ENCODE measurements at regions not wholly inside any gene's neighbourhood (a gene's known extent, or its start where the extent isn't known, plus 50 kb on each side); places are given as distances from the start of the nearest gene placed in this dataset.

DNA sequence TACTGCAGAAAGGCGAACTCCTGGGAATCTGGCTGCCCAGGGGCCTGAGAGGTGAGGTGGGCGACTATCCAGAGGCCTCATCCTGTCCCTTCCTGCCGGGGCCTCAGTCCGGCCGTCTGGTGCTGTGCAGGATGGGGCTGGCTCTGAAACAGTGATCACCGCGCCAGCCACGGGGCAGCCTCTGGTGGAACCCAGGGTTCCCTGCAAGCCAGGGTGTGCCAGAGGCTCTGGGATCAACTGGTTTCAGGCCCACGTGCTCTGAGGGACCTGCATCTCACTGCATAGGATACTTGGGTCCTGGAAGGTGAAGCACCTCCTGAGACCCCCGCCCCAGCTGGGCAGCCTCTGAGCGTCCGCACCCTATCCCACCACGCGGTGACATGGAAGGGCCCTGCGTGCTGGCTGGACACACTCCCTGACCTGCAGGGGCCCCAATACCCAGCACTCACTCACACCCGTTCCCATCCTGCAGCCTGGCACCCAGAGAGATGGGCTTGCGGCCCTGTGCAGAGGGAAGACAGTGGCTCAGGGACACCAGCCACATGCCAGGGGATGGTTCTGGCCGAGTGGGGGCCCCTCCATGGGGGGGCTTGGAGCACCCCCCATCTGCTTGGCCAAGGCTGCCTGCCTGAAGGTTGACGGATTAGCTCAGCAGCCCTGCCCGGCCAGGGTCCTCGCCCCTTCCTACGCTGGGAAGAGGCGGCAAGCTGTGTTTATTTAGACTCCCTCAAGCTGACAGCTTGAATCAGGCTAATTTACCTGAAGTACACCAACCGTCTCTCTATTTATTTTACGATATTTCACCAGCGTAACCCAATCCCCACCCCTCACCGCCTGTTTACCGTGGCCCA lies 64.3 kb upstream of the TTC34 start:
- DNase-seq (ENCODE audit: low spot score) = no peak

DNA sequence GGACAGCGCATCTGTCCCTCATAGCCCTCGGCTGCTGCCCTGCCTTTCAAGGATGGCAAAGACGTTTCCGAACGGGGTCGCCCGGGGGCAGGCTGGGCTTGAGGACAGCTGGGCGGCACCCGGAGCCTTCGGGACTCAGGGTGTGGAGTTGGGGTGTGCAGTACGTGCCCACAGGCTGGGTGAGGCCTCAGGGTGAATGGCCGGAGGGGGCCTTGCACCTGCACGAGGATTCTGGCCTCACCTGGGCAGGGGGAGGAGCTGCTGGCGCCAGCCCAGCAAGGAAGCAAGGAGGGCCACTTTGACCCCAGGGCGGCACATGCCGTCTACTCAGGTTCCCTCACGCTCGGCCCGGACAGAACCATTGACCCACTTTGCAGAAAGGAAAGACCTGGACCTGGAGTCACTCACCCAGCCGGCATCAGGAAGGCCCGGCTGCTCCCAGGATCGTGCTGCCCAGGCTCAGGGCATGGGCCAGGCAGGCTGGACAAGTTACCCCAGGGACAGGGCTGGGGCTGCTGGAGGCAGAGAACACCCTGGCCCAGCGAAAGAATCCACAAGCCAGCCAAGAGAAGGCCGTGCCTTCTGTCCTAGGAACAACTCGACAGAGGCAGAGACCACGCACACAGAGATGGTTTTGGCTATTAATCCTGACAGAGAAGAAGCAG lies 65.1 kb upstream of the TTC34 start:
- no peak for DNase-seq (ENCODE audit: low spot score)

DNA sequence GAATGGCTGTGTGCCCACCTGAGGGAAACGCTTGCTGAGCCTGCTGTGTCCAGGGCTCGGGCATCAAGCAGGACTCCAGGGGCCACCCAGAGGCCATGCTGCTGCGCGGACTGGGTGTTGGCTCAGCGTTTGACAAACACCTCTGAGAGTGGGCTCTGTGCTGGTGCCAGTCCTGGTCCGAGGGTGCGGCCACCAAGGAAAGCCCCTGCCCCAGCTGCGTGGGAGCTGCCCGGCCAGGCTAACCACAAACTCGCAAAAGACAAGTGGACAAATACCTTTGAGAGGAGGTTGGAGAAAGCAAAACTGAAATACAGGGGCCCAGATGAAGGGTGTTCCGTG lies 65.6 kb upstream of the TTC34 start:
- no peak for DNase-seq (ENCODE audit: low spot score)

DNA sequence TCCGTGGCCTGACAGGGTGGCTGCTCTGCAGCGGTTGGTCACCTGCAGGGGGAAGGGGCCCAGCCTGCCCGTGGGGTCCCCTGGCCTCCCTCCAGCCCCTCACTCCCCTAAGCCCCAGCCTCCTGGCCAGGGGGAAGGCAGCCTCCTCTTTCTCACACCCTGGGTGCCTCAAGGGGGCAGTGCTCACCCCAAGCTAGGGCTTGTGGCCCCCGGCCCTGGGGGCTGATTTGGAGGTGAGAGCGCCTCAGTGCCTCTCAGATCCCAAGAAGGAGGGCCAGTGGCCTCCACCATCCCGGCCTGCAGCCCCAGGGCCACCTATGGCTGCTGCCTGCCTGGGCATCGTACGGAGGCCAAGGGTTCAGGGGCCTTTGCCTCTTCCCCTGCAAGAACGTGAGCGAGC lies 66.4 kb upstream of the TTC34 start:
- no peak for DNase-seq (ENCODE audit: low spot score)

DNA sequence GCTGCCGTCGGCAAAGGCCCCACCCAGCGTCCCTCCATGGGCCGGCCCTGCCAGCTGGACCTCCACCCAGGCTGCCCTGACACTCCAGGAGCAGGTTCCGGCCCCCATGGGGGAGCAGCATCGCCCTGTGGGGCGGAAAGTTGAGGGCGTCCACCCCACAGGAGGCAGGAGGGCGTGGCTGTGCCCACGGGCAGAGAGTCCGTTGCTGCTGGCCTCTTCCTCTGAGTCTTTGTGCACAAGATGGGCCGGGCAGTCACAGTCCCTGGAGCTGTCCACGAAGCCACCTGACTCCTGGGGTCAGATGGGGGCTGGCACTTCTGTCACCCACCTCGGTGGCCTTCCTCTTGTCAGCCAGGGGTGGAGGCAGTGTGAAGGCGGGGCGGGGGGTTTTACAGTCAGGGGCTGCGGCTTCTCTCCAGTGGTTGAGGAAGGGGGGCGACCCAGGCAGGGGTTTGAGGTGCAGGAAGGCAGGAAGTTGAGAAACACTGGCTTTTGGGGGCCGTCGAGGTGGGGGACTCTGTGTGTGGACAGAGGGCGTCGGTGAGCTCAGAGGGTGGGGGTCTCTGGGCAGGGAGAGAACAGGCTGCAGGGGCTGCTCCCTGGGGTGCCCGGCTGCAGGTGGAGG lies 67.2 kb upstream of the TTC34 start:
- no peak for DNase-seq (ENCODE audit: low spot score)

DNA sequence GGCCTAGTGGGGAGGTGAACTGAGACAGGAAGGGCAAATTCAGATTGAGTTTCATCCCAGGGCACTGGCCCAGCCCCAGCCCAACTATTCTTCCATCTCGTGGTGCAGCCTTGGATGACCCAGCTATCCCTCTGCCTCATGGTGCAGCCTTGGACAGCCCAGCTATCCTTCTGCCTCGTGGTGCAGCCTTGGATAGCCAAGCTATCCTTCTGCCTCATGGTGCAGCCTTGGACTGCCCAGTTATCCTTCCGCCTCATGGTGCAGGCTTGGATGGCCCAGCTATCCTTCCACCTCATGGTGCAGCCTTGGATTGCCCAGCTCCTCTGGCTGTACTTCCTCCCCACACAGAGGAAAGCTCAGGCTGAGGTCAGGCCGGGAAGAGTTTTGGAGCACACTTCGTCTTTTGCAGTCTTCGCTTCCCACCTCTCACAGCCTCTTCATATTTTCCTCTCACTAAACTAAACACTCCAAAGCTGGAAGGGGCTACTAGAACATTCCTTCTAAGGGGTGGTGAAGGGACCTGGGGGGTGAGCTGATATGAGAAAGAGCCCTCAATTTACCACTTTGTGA lies 69.8 kb upstream of the TTC34 start:
- no peak for DNase-seq (ENCODE audit: low spot score)

DNA sequence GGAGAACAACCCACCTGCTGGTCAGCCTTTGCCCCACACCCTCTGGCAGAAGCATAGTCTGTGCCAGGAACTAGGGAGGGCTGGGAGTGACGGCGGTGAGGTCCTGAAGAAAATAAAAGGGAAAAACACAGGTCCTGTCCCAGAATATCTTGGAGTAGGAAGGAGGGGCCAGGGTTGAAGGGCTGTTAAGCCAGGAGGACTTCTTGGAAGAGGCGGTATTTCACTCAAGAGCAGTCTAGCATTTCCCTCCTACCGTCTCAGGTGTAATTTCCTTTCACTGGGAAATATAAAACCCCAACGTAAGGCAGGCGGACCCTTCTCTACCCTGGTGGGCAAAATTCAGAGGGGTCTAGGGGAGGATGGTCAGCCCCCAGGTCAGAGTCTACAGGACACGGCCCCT lies 72.7 kb upstream of the TTC34 start:
- DNase-seq (ENCODE audit: low spot score) = no peak

DNA sequence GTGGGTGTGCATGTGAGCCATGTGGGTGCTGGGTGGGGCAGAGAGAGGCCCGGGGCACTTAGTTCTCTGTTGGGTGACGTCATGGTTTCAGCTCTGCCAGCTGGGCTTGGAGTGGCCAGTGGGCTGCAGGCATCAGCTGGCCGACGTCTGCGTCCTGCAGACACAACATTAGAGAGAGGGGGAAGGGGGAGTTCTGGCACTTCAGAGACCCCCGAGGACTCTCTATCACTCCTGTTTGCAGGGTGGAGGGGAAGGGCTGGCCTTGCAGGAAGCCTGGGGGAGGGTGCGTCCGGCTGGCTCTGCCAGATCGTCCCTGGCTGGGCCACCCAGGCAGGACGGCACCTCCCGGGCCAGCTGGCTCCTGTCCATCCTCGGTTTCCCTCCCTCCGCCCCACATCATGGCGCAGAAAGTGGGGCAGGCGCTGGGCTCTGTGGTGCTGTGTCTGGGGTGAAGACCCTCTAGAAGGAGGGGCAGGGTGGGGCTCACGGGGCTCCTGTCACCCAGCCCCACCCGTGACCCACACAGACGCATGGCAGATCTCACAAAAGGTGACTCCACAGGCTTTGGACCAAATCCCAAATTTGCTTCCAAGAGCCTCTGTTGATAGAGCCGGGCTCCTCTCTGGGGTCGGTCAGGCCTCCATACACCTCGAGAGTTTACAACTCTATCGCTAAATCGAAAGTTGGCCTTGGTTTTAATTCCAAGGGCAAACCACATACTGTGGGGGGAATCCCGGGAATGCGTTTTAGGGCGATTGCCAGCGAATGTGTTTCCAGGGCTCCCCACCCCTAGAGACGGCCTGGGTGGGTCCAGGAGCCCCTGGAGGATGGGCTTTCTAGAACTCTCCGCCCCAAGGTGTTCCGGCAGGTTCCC lies 73.4 kb upstream of the TTC34 start:
- DNase-seq (ENCODE audit: low spot score) = no peak

DNA sequence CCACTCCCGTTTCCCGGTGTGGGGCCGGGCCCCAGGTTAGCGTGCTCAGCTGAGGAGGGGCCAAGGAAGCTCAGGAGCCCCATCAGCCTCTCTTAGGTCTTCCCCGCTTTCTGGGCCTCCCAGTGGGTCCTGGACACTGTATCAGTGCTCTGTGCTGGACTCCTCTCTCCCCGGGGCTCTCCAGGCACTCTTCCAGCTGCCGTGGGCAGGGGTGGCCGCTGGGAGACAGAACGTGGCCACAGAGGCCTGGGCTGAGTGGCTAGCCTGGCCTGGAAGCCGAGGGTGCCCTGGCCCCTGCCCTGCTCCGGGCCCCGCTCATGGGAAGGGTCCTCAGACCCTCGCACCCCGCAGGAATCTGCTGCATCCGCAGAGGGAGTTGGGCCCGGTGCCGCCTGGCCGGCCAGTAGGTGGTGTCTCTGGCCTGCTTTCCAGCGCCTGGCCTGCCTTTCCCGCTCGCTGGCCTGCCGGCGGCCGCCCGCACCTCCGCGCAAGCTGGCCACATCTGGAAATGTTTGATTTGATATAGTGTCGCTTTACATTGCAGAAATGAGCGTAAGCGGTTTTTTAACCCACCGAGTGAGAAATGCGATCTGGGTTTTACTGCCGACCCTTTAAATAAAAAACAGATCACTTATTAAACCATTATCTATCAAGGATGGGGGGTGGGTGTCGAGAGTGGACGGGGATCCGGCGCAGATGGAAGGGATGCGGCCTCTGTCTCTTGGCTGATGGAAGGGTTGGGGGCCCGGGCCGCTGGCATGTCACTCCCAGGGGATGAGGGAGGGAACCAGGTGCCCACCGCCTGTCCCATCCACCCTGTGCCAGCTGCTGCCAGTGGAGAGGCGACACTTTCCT lies 74.4 kb upstream of the TTC34 start:
- DNase-seq (ENCODE audit: low spot score) = no peak

DNA sequence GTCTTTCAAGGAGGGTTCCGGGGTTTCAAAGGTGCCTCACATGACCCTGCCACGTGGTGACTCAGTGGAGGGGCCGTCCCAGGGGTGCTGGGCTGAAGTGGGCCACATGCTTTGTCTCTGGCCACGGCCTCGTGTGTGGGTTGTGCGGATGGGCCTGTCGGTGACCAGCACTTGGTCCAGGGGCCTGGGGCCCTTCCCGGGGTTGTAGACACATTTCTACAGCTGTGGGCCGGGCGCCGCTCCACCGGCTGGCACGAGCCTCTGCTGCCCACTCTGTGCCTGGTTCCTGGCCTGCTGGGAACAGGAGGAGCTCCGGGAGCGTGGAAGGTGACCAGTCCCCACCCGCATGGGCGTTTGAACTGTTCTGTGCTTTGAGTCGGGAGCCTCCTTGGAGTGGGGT lies 75.4 kb upstream of the TTC34 start:
- DNase-seq (ENCODE audit: low spot score) = no peak

DNA sequence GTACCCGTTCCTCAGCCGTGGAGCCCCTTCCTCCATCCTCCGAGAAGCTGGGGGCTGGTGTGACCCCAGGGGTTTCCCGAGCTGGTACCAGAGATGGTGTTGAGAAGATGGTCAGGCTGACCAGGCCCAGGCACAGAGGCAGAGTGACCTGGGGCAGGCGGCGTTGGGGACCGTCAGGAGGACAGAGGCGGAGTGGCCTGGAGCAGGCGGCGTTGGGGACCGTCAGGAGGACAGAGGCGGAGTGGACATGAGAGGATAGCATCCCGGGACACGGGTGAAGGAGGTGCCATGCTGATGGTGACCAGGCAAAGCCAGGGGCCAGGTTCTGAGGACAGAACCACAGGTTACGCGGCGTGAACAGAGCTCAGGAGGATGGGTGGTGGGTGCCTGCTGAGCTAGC lies 75.9 kb upstream of the TTC34 start:
- no peak for DNase-seq (ENCODE audit: low spot score)

DNA sequence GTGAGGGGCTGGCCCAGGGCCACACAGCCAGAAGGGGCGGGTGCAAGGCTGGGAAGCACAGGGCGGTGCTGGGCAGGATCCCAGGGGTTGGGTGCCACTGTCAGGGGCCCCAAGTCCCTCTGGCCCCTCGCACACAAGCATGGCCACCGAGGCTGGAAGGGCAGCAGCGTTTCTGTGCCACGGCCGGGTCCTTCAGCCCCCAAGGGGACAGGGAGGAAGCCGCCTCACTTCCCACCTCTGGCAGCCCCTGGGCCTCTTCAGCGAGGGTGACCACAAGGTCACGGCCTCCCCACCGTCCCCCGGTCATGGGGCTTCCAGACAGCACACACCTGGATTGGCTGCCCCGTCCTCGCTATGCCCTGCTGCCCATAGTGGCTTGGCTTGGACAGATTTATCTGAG lies 77.1 kb upstream of the TTC34 start:
- no peak for DNase-seq (ENCODE audit: low spot score)

DNA sequence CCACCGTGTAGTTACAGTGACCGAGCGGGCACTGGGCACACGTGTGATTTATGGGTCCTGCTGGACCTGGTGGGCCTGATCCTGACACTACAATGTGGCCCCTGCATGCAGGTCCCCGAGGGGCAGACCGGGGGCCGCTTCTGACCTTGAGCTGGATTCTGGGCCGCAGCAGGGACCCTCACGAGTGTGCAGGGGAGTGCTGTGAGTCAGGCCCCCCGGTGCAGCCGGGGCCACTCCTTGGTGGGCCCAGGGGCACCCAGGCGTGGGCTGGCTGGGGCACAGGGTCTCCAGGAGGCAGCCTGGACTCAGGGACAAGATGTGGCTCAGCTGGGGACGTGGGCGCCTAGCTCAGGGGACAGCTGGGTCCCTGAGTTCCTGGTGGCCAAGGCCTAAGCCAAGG lies 77.5 kb upstream of the TTC34 start:
- DNase-seq (ENCODE audit: low spot score) = no peak

DNA sequence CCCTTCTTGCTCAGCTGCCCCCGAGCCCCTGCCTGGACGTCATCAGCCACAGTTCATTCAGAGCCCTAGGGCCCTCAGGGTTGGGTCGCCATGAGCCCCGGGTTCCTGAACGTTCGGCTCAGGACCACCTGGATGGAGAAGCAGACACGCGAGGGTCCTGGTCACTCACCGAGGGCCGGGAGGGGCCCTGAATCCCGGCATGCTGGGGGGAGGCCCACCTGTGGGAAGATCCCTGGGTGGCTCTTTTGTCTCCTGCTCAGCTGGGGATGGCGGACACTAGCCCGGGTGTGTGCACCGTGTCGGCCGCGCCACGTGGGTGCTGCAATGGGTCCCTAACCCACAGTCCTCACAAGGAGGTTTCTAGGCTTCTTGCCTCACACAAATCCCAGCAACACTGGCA lies 78.1 kb upstream of the TTC34 start:
- DNase-seq (ENCODE audit: low spot score) = no peak

DNA sequence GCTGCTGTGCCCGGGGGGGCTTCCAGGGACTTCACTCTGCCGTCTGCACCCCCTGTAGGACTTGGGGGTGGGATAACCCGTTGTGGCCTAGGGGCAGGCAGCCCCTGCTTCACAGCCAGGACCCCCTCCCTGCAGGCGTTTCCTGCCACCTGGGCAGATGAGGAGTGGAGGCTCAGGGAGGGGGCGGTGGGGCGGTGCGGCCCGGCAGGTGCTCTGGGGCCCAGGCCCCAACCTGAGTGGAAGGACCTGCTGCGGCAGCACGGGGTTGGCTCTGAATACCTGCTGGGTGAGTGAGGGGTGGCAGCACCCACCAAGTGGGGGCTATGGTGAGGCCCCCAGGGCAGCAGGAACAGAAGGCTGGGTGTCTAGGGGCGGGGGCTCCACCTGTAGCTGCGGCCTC lies 78.6 kb upstream of the TTC34 start:
- no peak for DNase-seq (ENCODE audit: low spot score)

DNA sequence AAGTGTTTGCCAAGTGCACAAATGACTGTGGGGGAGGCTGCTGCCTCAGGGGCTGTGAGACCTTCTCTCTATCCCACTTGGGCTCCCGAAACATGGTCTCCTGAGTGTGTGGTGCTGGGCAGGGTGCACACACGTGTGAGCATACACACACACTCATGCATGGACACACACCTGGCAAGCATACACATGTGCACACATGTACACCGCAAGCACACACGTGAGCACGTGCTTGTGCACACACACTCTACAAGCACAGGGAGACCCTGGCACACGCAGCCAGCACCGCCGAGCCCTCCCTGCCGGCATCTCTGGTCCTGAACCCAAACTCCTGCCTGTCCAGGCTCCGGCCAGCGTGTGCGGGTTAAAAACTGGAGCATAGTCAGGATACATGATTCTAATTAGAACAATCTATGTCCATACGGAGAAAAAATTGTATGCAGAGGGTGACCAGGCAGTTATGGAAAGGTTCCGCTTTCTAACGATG lies 79.4 kb upstream of the TTC34 start:
- DNase-seq (ENCODE audit: low spot score) = no peak

DNA sequence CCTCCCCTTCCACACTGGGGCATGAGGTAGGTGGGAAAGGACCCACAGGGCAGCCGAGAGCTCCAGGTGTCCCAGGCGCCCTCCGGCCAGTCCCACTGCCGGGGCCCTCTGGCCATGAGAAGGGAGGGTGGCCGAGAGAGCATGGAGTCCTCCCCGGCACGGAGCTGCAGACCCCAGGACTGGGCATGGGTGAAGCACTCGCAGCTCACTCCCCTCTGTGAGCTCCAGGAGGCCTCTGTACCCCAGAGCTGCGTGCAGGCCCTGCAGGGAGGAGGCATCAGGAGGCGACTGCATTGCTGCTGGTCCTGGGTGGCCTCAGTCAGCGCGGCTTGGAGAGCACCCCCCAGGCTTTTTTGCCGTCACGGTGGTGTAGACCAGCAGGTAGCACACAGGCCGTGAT lies 80.1 kb upstream of the TTC34 start:
- no peak for DNase-seq (ENCODE audit: low spot score)

DNA sequence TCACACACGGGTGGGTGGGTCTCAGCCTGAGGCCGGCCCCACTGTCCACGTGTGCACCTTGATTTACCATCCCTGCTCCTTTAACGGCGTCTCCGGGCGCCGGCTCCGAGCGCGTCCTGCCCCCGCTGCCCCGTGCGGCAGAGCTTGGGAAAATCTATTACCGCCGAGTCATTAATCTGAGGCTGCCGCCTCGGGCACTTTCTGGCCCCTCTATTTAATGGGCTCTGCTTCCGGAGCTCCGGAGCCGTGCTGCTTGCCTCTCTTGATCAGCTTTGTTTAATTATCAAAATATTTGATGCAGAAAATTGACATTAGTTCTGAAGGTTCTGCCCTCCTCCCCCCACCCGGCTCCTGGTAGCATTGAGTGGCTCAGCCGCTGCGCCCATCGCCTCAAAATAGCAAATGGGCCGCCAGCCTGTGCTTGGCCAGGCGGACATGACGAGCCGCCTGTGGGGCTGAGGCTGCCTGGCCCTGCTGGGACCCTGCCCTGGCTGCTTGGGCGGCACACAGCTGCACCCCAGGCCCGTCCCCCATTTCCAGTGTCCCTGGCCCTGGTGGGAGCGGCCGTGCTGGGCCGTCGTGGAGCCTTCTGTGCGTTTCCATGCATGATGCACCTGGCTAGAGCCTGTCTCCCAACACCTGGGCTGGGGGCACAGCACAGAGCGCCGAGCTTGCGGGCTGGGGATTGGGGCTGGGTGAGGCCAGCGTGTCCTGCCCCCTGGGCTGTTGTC lies 81.6 kb upstream of the TTC34 start:
- no peak for DNase-seq (ENCODE audit: low spot score)

DNA sequence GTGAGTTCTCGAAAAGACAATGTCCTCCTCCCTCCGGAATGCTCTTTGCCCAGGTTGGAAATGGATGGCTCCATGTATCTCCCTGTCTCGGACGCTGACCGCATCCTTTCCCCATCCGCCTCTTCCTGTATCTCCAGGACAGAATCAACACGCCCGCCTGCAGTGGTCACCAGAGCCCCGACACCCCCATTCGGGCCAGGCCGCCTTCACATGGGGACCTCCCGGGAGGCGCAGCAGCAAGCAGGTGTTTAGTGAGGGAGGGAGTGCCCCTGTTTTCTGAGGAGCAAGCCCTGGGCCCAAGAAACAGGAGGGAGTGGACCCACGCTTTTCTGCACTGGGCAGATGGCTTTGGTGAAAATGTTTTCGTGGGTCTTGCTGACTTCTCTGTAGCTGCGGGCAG lies 83.5 kb upstream of the TTC34 start:
- no peak for DNase-seq (ENCODE audit: low spot score)

DNA sequence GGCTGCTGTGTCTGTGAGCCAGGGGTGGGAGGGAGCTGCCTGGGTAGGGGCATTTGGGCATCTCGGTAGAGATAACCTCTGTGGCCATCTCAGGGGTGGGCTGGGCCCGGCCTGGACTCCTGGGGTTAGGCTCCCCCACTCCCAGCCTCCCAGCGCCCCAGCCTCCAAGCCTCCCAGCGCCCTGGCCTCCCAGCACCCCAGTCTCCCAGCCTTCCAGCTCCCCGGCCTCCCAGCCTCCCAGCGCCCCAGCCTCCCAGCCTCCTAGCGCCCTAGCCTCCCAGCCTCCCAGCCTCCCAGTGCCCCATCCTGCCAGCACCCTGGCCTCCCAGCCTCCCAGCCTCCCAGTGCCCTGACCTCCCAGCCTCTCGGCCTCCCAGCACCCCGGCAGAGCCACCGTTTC lies 85.1 kb upstream of the TTC34 start:
- DNase-seq (ENCODE audit: low spot score) = no peak
